ENCODE measurements at regions not wholly inside any gene's neighbourhood (a gene's known extent, or its start where the extent isn't known, plus 50 kb on each side); places are given as distances from the start of the nearest gene placed in this dataset.

- no peak for DNase-seq
Measured at GRCh38 chr17:12388226-12388625, 277.5 kb upstream of the MYOCD start.

- no peak for DNase-seq
Measured at GRCh38 chr17:12389421-12389820, 276.3 kb upstream of the MYOCD start.

GRCh38 chr17:12390631-12391030 is 275.1 kb upstream of the MYOCD start:
- DNase-seq: no peak

GRCh38 chr17:12391468-12391867 is 274.2 kb upstream of the MYOCD start:
- no peak for DNase-seq

- peak; percentile 17 for DNase-seq
Measured at GRCh38 chr17:12395733-12396354, 269.8 kb upstream of the MYOCD start.

- DNase-seq: no peak
Measured at GRCh38 chr17:12398441-12399051, 267.1 kb upstream of the MYOCD start.

- no peak for DNase-seq
Measured at GRCh38 chr17:12402963-12403622, 262.6 kb upstream of the MYOCD start.

GRCh38 chr17:12403881-12404398 is 261.8 kb upstream of the MYOCD start:
- DNase-seq: no peak

GRCh38 chr17:12406623-12407215 is 259.0 kb upstream of the MYOCD start:
- DNase-seq: no peak

GRCh38 chr17:12407495-12408252 is 258.0 kb upstream of the MYOCD start:
- no peak for DNase-seq

- no peak for DNase-seq
Measured at GRCh38 chr17:12409082-12409481, 256.6 kb upstream of the MYOCD start.

- no peak for DNase-seq
Measured at GRCh38 chr17:12410717-12411116, 255.0 kb upstream of the MYOCD start.

- no peak for DNase-seq
Measured at GRCh38 chr17:12415031-12415430, 250.7 kb upstream of the MYOCD start.

GRCh38 chr17:12421077-12421476 is 244.6 kb upstream of the MYOCD start:
- no peak for DNase-seq

- DNase-seq: no peak
Measured at GRCh38 chr17:12421646-12422306, 243.9 kb upstream of the MYOCD start.

GRCh38 chr17:12422651-12423050 is 243.0 kb upstream of the MYOCD start:
- no peak for DNase-seq

- no peak for DNase-seq
Measured at GRCh38 chr17:12423337-12423736, 242.4 kb upstream of the MYOCD start.

GRCh38 chr17:12429116-12429515 is 236.6 kb upstream of the MYOCD start:
- no peak for DNase-seq

- no peak for DNase-seq
Measured at GRCh38 chr17:12431188-12431587, 234.5 kb upstream of the MYOCD start.

GRCh38 chr17:12438212-12438611 is 227.5 kb upstream of the MYOCD start:
- DNase-seq: no peak

GRCh38 chr17:12438813-12439586 is 226.7 kb upstream of the MYOCD start:
- DNase-seq: no peak

- DNase-seq: no peak
Measured at GRCh38 chr17:12445331-12445730, 220.4 kb upstream of the MYOCD start.
